HEK293 (cell line): ENCODE measurements at regions not wholly inside any gene's neighbourhood (a gene's known extent, or its start where the extent isn't known, plus 50 kb on each side); places are given as distances from the start of the nearest gene placed in this dataset.

Source experiments
- GLIS1 ChIP-seq: fragments of 450-650 bp; formaldehyde crosslinking; IDR thresholded peaks from 2 replicates; pipeline ENCODE4 v1.5.1; 2016; ENCODE audit warnings: missing biosample characterization, missing genetic modification characterization
- ZNF211 ChIP-seq: fragments of 450-650 bp; formaldehyde crosslinking; IDR thresholded peaks from 2 replicates; pipeline ENCODE4 v1.5.1; 2016; ENCODE audit warnings: low read depth, missing biosample characterization, missing genetic modification characterization
- ZNF24 ChIP-seq: fragments of 450-650 bp; formaldehyde crosslinking; IDR thresholded peaks from 2 replicates; pipeline ENCODE4 v1.5.1; 2016; ENCODE audit warnings: missing biosample characterization, missing genetic modification characterization
- ZNF350 ChIP-seq: fragments of 450-650 bp; formaldehyde crosslinking; IDR thresholded peaks from 2 replicates; pipeline ENCODE4 v1.5.0; 2017; ENCODE audit warnings: missing biosample characterization, mild to moderate bottlenecking, missing genetic modification characterization
- ZNF785 ChIP-seq: fragments of 450-650 bp; formaldehyde crosslinking; IDR thresholded peaks from 2 replicates; pipeline ENCODE4 v1.5.1; 2016; ENCODE audit warnings: missing biosample characterization, missing genetic modification characterization

GRCh38 chr12:9258676-9259075 lies 50.5 kb upstream of the PZP start (continued):
- no peak for TF ChIP-seq GLIS1 (tag by site-specific recombination)
- no peak for TF ChIP-seq ZNF785 (tag by site-specific recombination)
- TF ChIP-seq ZNF24 (tag by site-specific recombination) = no peak
- no peak for TF ChIP-seq ZNF350 (tag by site-specific recombination)
- TF ChIP-seq ZNF211 (tag by site-specific recombination) = no peak
